HepG2 (cell line): ENCODE measurements at regions not wholly inside any gene's neighbourhood (a gene's known extent, or its start where the extent isn't known, plus 50 kb on each side); places are given as distances from the start of the nearest gene placed in this dataset.

Experiments
- ATAC-seq: fragments of 200-7000 bp; cut with Tn5 transposase; 3 replicates; pipeline ENCODE4 v1.9.1; 2020; ENCODE audit warnings: mild to moderate bottlenecking, moderate library complexity
- BruUV-seq: library from RNA; stranded (reverse); fragments of 400-500 nt; replicated peaks from 2 replicates; lab custom pipeline; 2021; lab: Mats Ljungman, UMichigan
- CTCF ChIA-PET: fragments of 300-600 bp; formaldehyde crosslinking; extraction: SDS; loops from one replicate; lab custom pipeline; 2021; ENCODE audit warnings: low total read pairs, inconsistent platforms, low intra/inter-chr PET ratio; lab: Yijun Ruan, JAX
- POLR2A ChIA-PET: fragments of 350-600 bp; sonication (Branson Sonifier 250); formaldehyde crosslinking; loops from one replicate; lab custom pipeline; 2020; ENCODE audit warnings: antibody characterized with exemption, inconsistent platforms; lab: Yijun Ruan, JAX
- DNase-seq: peaks from one replicate; pipeline ENCODE4 v3.0.0-alpha.2; 2015; ENCODE audit warnings: low spot score
- FAIRE-seq: peaks from 3 replicates; lab custom pipeline; 2011; peaks lifted over from hg19 to GRCh38; lab: Jason Lieb, UNC
- H2AFZ ChIP-seq: one replicate; pipeline ENCODE4 v1.6.1; 2011; ENCODE audit warnings: low read length, inconsistent platforms
- H3K27ac ChIP-seq: fragments of 300-600 bp; 3 replicates; pipeline ENCODE4 v1.8.0; 2011; ENCODE audit warnings: mixed run types, mild to moderate bottlenecking, mixed read lengths, low read length, inconsistent platforms; ENCODE audit not compliant: insufficient read depth; ENCODE audit errors: extremely low read length
- H3K27me3 ChIP-seq, 2 experiments: fragments of 200-600 bp in 1 of 2; 2 replicates in 1 of 2; 3 replicates in 1 of 2; pipeline versions ENCODE4 v1.6.0 to v1.8.0; 2011; ENCODE audit warnings: low read length in 2 of 2, mild to moderate bottlenecking in 2 of 2, moderate library complexity in 2 of 2, inconsistent platforms in 1 of 2; ENCODE audit not compliant: insufficient read depth in 2 of 2, control insufficient read depth in 1 of 2
- H3K36me3 ChIP-seq, 2 experiments: fragments of 200-600 bp in 1 of 2; replicated peaks in 1 of 2; 2 replicates in 1 of 2; 3 replicates in 1 of 2; pipeline versions ENCODE4 v1.5.1 to v1.8.0; 2011; ENCODE audit warnings: low read length in 2 of 2, inconsistent platforms in 1 of 2; ENCODE audit not compliant: insufficient read depth in 2 of 2, control insufficient read depth in 1 of 2
- H3K4me1 ChIP-seq: 2 replicates; pipeline ENCODE4 v1.5.1; 2012; ENCODE audit warnings: low read length, inconsistent platforms; ENCODE audit not compliant: insufficient read depth
- H3K4me2 ChIP-seq: 2 replicates; pipeline ENCODE4 v1.6.0; 2011; ENCODE audit warnings: low read depth, low read length, inconsistent platforms
- H3K4me3 ChIP-seq, 3 experiments: fragments of 200-600 bp in 1 of 3; sonication (generic), shearing (Covaris generic) in 1 of 3; replicated peaks in 1 of 3; 2 replicates each; pipeline ENCODE4 v1.5.1; 2011 to 2016; ENCODE audit warnings: low read length in 3 of 3, inconsistent platforms in 2 of 3, low read depth in 2 of 3, mild to moderate bottlenecking in 2 of 3, control low read depth in 1 of 3, mixed read lengths in 1 of 3; ENCODE audit not compliant: insufficient read depth in 1 of 3
- H3K79me2 ChIP-seq: one replicate; pipeline ENCODE4 v1.6.1; 2011; ENCODE audit warnings: low read length, inconsistent platforms; ENCODE audit not compliant: insufficient read depth
- H3K9ac ChIP-seq: 2 replicates; pipeline ENCODE4 v1.6.0; 2011; ENCODE audit warnings: mild to moderate bottlenecking, low read depth, low read length, inconsistent platforms; ENCODE audit not compliant: insufficient read depth
- H3K9me3 ChIP-seq: 2 replicates; pipeline ENCODE4 v1.5.1; 2012; ENCODE audit warnings: mild to moderate bottlenecking, low read length
- H4K20me1 ChIP-seq: 2 replicates; pipeline ENCODE4 v1.6.0; 2011; ENCODE audit warnings: inconsistent platforms, mild to moderate bottlenecking, low read length, moderate library complexity; ENCODE audit not compliant: insufficient read depth
- MYC ChIP-seq: sonication (generic); formaldehyde crosslinking; IDR thresholded peaks from 2 replicates; pipeline ENCODE4 v1.9.0; 2021; ENCODE audit warnings: missing genetic modification reagents, borderline replicate concordance
- NFYC ChIP-seq: IDR thresholded peaks from 2 replicates; pipeline ENCODE4 v1.6.1; 2016; ENCODE audit warnings: missing genetic modification reagents, missing compliant biosample characterization
- RXRA ChIP-seq: sonication (generic); formaldehyde crosslinking; IDR thresholded peaks from 2 replicates; pipeline ENCODE4 v1.5.1; 2020; ENCODE audit warnings: missing genetic modification reagents
- ZNF260 ChIP-seq: sonication (generic); formaldehyde crosslinking; IDR thresholded peaks from 2 replicates; pipeline ENCODE4 v1.4.0; 2020; ENCODE audit warnings: missing genetic modification reagents, low read depth, mild to moderate bottlenecking, borderline replicate concordance
- ZNF557 ChIP-seq: sonication (generic); formaldehyde crosslinking; IDR thresholded peaks from 2 replicates; pipeline ENCODE4 v1.4.0; 2020; ENCODE audit warnings: missing genetic modification reagents
- ZNF598 ChIP-seq: sonication (generic); formaldehyde crosslinking; IDR thresholded peaks from 2 replicates; pipeline ENCODE4 v1.5.1; 2020; ENCODE audit warnings: mild to moderate bottlenecking, missing genetic modification reagents, borderline replicate concordance
- ZNF878 ChIP-seq: sonication (generic); formaldehyde crosslinking; IDR thresholded peaks from 2 replicates; pipeline ENCODE4 v1.8.1; 2023; ENCODE audit warnings: mild to moderate bottlenecking, missing genetic modification reagents, moderate library complexity
- WGBS: methylation state at CpG from one replicate; pipeline ENCODE4 v1.1.6; 2017; ENCODE audit warnings: low lambda C conversion rate; 5-methylcytosine and 5-hydroxymethylcytosine counted together
- in situ Hi-C: cut with HindIII; loops from 2 replicates; pipeline ENCODE4 v1.10.0; 2017; ENCODE audit warnings: low pct_unique_long_range_greater_than_20kb; ENCODE audit not compliant: extremely low pct_ligation_motif_present
- intact Hi-C: fragments of 100-400 bp; cut with micrococcal nuclease; formaldehyde crosslinking; loops from one replicate; pipeline ENCODE4 v1.10.0; 2022; ENCODE audit not compliant: unreplicated experiment
- TF ChIP-seq, protein P1 (sequence below): IDR thresholded peaks from 2 replicates; pipeline ENCODE4 v1.4.0; 2020; ENCODE audit warnings: mild to moderate bottlenecking, missing genetic modification reagents
- TF ChIP-seq, protein P2 (sequence below): sonication (generic); formaldehyde crosslinking; IDR thresholded peaks from 2 replicates; pipeline ENCODE4 v1.5.0; 2020; ENCODE audit warnings: missing genetic modification reagents, mild to moderate bottlenecking, borderline replicate concordance
- TF ChIP-seq, protein P3 (sequence below): sonication (generic); formaldehyde crosslinking; IDR thresholded peaks from 2 replicates; pipeline ENCODE4 v1.5.0; 2020; ENCODE audit warnings: mild to moderate bottlenecking, missing genetic modification reagents

DNA sequence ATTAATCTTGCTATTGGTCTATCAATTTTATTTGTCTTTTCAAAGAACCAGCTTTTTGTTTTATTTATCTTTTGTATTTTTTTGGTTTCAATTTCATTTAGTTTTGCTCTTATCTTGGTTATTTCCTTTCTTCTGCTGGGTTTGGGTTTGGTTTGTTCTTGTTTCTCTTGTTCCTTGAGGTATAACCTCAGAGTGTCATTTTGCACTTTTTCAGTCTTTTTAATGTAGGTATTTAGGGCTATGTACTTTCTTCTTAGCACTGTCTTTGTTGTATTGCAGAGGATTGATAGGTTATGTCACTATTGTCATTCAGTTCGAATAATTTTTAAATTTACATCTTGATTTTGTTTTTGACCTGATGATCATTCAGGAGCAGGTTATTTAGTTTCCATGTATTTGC, 92.7 kb upstream of the DCD start (continued):
- TF ChIP-seq, protein P1, sequence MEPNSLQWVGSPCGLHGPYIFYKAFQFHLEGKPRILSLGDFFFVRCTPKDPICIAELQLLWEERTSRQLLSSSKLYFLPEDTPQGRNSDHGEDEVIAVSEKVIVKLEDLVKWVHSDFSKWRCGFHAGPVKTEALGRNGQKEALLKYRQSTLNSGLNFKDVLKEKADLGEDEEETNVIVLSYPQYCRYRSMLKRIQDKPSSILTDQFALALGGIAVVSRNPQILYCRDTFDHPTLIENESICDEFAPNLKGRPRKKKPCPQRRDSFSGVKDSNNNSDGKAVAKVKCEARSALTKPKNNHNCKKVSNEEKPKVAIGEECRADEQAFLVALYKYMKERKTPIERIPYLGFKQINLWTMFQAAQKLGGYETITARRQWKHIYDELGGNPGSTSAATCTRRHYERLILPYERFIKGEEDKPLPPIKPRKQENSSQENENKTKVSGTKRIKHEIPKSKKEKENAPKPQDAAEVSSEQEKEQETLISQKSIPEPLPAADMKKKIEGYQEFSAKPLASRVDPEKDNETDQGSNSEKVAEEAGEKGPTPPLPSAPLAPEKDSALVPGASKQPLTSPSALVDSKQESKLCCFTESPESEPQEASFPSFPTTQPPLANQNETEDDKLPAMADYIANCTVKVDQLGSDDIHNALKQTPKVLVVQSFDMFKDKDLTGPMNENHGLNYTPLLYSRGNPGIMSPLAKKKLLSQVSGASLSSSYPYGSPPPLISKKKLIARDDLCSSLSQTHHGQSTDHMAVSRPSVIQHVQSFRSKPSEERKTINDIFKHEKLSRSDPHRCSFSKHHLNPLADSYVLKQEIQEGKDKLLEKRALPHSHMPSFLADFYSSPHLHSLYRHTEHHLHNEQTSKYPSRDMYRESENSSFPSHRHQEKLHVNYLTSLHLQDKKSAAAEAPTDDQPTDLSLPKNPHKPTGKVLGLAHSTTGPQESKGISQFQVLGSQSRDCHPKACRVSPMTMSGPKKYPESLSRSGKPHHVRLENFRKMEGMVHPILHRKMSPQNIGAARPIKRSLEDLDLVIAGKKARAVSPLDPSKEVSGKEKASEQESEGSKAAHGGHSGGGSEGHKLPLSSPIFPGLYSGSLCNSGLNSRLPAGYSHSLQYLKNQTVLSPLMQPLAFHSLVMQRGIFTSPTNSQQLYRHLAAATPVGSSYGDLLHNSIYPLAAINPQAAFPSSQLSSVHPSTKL (CRISPR knock-in tag) = no peak
- TF ChIP-seq RXRA (no peak), ZNF878 (CRISPR knock-in tag) (no peak), ZNF260 (CRISPR knock-in tag) (no peak)
- TF ChIP-seq, all 625 proteins: peak for 0

DNA sequence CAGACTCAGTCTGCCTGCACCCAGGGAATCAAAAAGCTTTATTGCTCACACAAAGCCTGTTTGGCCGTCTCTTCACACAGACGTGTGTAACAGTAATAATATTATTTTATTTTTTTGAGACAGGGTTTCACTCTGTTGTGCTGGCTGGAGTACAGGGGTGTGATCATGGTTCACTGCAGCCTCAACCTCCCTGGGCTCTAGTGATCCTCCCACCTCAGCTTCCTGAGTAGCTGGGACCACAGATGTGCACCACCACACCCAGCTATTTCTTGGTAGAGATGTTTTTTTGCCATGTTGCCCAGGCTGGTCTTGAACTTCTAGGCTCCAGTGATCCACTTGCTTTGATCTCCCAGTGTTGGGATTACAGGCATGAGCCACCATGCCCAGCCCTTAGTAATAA, 88.4 kb upstream of the DCD start:
- FAIRE-seq (no peak), ATAC-seq (no peak), DNase-seq (no peak)
- no TSS peak for BruUV-seq
- no peak overlapping the region for H3K27ac ChIP-seq
- no peak overlapping the region for H2AFZ ChIP-seq
- peaks cover 5% of the 10 kb centered on the region; the same call in 1 of the 2 replicates for H3K4me1 ChIP-seq
- no peak overlapping the region for H3K9ac ChIP-seq
- WGBS = 0% methylated on average over 2 of the region's 2 CpGs
- no peak overlapping the region for H3K4me2 ChIP-seq
- ChIA-PET CTCF (no interaction called here), POLR2A (no interaction called here)
- H4K20me1 ChIP-seq = no peaks in the 10 kb centered on the region
- H3K4me3 ChIP-seq = no peak overlapping the region
- no peaks in the 10 kb centered on the region for H3K36me3 ChIP-seq
- no peak for TF ChIP-seq ZNF557 (CRISPR knock-in tag)
- TF ChIP-seq NFYC (CRISPR knock-in tag) = no peak
- TF ChIP-seq MYC = no peak
- TF ChIP-seq, protein P2, sequence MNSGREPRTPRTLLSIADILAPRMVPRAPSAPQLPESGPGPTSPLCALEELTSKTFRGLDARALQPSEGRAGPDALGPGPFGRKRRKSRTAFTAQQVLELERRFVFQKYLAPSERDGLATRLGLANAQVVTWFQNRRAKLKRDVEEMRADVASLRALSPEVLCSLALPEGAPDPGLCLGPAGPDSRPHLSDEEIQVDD (CRISPR knock-in tag) = no peak
- no peak for TF ChIP-seq ZNF598 (CRISPR knock-in tag)
- TF ChIP-seq, protein P3, sequence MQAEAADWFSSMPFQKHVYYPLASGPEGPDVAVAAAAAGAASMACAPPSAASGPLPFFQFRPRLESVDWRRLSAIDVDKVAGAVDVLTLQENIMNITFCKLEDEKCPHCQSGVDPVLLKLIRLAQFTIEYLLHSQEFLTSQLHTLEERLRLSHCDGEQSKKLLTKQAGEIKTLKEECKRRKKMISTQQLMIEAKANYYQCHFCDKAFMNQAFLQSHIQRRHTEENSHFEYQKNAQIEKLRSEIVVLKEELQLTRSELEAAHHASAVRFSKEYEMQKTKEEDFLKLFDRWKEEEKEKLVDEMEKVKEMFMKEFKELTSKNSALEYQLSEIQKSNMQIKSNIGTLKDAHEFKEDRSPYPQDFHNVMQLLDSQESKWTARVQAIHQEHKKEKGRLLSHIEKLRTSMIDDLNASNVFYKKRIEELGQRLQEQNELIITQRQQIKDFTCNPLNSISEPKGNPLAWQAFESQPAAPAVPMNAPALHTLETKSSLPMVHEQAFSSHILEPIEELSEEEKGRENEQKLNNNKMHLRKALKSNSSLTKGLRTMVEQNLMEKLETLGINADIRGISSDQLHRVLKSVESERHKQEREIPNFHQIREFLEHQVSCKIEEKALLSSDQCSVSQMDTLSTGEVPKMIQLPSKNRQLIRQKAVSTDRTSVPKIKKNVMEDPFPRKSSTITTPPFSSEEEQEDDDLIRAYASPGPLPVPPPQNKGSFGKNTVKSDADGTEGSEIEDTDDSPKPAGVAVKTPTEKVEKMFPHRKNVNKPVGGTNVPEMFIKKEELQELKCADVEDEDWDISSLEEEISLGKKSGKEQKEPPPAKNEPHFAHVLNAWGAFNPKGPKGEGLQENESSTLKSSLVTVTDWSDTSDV (CRISPR knock-in tag) = no peak
- in situ Hi-C loops = no loop called here
- no peaks in the 10 kb centered on the region for H3K9me3 ChIP-seq
- H3K27me3 ChIP-seq = no peaks in the 10 kb centered on the region; a peak in 1 of 5 replicates
- H3K79me2 ChIP-seq = no peaks in the 10 kb centered on the region
- intact Hi-C loops = no loop called here
